GM19043 (cell line): ENCODE measurements at regions not wholly inside any gene's neighbourhood (a gene's known extent, or its start where the extent isn't known, plus 50 kb on each side); places are given as distances from the start of the nearest gene placed in this dataset.

Experiments used
- ATAC-seq: cut with Tn5 transposase; IDR thresholded peaks from one replicate; pipeline ENCODE4 v1.9.1; 2021; ENCODE audit warnings: low read depth; ENCODE audit not compliant: unreplicated experiment

- no peak for ATAC-seq
Observed at GRCh38 chr11:32039149-32039548, 51.7 kb upstream of the RCN1 start.

- ATAC-seq, result no peak
Observed at GRCh38 chr11:32034680-32035079, 56.2 kb upstream of the RCN1 start.

GRCh38 chr11:32034149-32034548 is 56.7 kb upstream of the RCN1 start:
- ATAC-seq, result no peak

GRCh38 chr11:32033491-32033890 is 57.4 kb upstream of the RCN1 start:
- no peak for ATAC-seq

- no peak for ATAC-seq
Observed at GRCh38 chr11:32033067-32033466, 57.8 kb upstream of the RCN1 start.

GRCh38 chr11:32032478-32032877 is 58.4 kb upstream of the RCN1 start:
- ATAC-seq, result no peak

GRCh38 chr11:32032052-32032451 is 58.8 kb upstream of the RCN1 start:
- no peak for ATAC-seq

GRCh38 chr11:32030875-32031503 is 59.9 kb upstream of the RCN1 start:
- no peak for ATAC-seq

- ATAC-seq, result no peak
Observed at GRCh38 chr11:32029721-32030120, 61.2 kb upstream of the RCN1 start.

- ATAC-seq, result no peak
Observed at GRCh38 chr11:32028201-32028600, 62.7 kb upstream of the RCN1 start.

GRCh38 chr11:32026766-32027165 is 64.1 kb upstream of the RCN1 start:
- ATAC-seq, result no peak

- ATAC-seq, result no peak
Observed at GRCh38 chr11:32024948-32025347, 65.9 kb upstream of the RCN1 start.

GRCh38 chr11:32023370-32024305 is 67.2 kb upstream of the RCN1 start:
- no peak for ATAC-seq

GRCh38 chr11:32018672-32019071 is 72.2 kb upstream of the RCN1 start:
- ATAC-seq, result no peak

- ATAC-seq, result no peak
Observed at GRCh38 chr11:32016111-32016510, 74.8 kb upstream of the RCN1 start.

- no peak for ATAC-seq
Observed at GRCh38 chr11:32015427-32015826, 75.4 kb upstream of the RCN1 start.

GRCh38 chr11:32013603-32014002 is 77.3 kb upstream of the RCN1 start:
- no peak for ATAC-seq

- ATAC-seq, result no peak
Observed at GRCh38 chr11:32012049-32012448, 78.8 kb upstream of the RCN1 start.

- ATAC-seq, result no peak
Observed at GRCh38 chr11:32008880-32009551, 81.9 kb upstream of the RCN1 start.

GRCh38 chr11:32006799-32007388 is 84.0 kb upstream of the RCN1 start:
- ATAC-seq, result peak; percentile 75

GRCh38 chr11:32005786-32006416 is 85.0 kb upstream of the RCN1 start:
- no peak for ATAC-seq
